K562 (cell line): ENCODE measurements at regions not wholly inside any gene's neighbourhood (a gene's known extent, or its start where the extent isn't known, plus 50 kb on each side); places are given as distances from the start of the nearest gene placed in this dataset.

ENCODE experiments used
- ATAC-seq: fragments of 200-7000 bp; cut with Tn5 transposase; 3 replicates; pipeline ENCODE4 v1.9.1; 2020; ENCODE audit warnings: moderate library complexity
- BruUV-seq: library from RNA; stranded (reverse); fragments of 400-500 nt; replicated peaks from 2 replicates; lab custom pipeline; 2021; lab: Mats Ljungman, UMichigan
- CTCF ChIA-PET: fragments of 300-600 bp; formaldehyde crosslinking; extraction: SDS; loops from one replicate; lab custom pipeline; 2021; ENCODE audit warnings: low intra/inter-chr PET ratio; lab: Yijun Ruan, JAX
- POLR2A ChIA-PET: fragments of 300-600, 350-650 bp; sonication (Branson Sonifier 250); formaldehyde crosslinking; extraction: SDS; loops from one replicate; lab custom pipeline; 2021; ENCODE audit warnings: antibody characterized with exemption, inconsistent platforms; lab: Yijun Ruan, JAX
- DNase-seq, 4 experiments: peaks; one replicate each; pipeline versions ENCODE4 v3.0.0 to v3.0.0-alpha.2; 2011 to 2018; ENCODE audit warnings: low spot score in 3 of 4, mixed read lengths in 3 of 4; ENCODE audit errors: extremely low read depth in 1 of 4
- FAIRE-seq: peaks from 2 replicates; lab custom pipeline; 2011; peaks lifted over from hg19 to GRCh38; lab: Jason Lieb, UNC
- H2AFZ ChIP-seq: 2 replicates; pipeline ENCODE4 v1.6.0; 2011; ENCODE audit warnings: low read depth, low read length, control low read depth, inconsistent platforms
- H3K27ac ChIP-seq: fragments of 200-600 bp; 3 replicates; pipeline ENCODE4 v1.8.0; 2011; ENCODE audit warnings: low read depth, mild to moderate bottlenecking, control low read depth, inconsistent platforms, low read length, moderate library complexity, mixed read lengths; ENCODE audit errors: extremely low read depth
- H3K27me3 ChIP-seq, 2 experiments: fragments of 300-600 bp in 1 of 2; 2 replicates in 1 of 2; 3 replicates in 1 of 2; pipeline versions ENCODE4 v1.6.0 to v1.8.0; 2011; ENCODE audit warnings: inconsistent platforms in 2 of 2, low read length in 2 of 2, mild to moderate bottlenecking in 1 of 2, mixed read lengths in 1 of 2, moderate library complexity in 1 of 2; ENCODE audit not compliant: control insufficient read depth in 2 of 2, insufficient read depth in 2 of 2
- H3K36me3 ChIP-seq: fragments of 300-600 bp; 3 replicates; pipeline ENCODE4 v1.8.0; 2011; ENCODE audit warnings: mild to moderate bottlenecking, low read length, inconsistent platforms; ENCODE audit not compliant: control insufficient read depth, insufficient read depth
- H3K4me1 ChIP-seq, 2 experiments: fragments of 200-600 bp in 1 of 2; replicated peaks in 1 of 2; 2 replicates in 1 of 2; 3 replicates in 1 of 2; pipeline versions ENCODE4 v1.5.1 to v1.8.0; 2011; ENCODE audit warnings: inconsistent platforms in 2 of 2, low read length in 2 of 2, mild to moderate bottlenecking in 1 of 2, mixed read lengths in 1 of 2, moderate library complexity in 1 of 2; ENCODE audit not compliant: control insufficient read depth in 2 of 2, insufficient read depth in 2 of 2
- H3K4me2 ChIP-seq: 2 replicates; pipeline ENCODE4 v1.6.1; 2011; ENCODE audit warnings: low read length, control low read depth, inconsistent platforms, mixed read lengths; ENCODE audit not compliant: insufficient read depth
- H3K4me3 ChIP-seq: fragments of 200-600 bp; sonication (generic), shearing (Covaris generic); 2 replicates; pipeline ENCODE4 v1.5.1; 2016; ENCODE audit warnings: control low read depth, inconsistent platforms
- H3K79me2 ChIP-seq: fragments of 200-600 bp; 3 replicates; pipeline ENCODE4 v1.8.0; 2011; ENCODE audit warnings: low read length, inconsistent platforms; ENCODE audit not compliant: control insufficient read depth, insufficient read depth
- H3K9ac ChIP-seq, 2 experiments: 2 replicates each; pipeline versions ENCODE4 v1.6.0 to v1.6.1; 2011; ENCODE audit warnings: low read depth in 2 of 2, low read length in 2 of 2, control low read depth in 1 of 2, inconsistent platforms in 1 of 2, mild to moderate bottlenecking in 1 of 2, mixed read lengths in 1 of 2; ENCODE audit not compliant: insufficient read depth in 1 of 2
- H3K9me1 ChIP-seq: one replicate; pipeline ENCODE4 v1.6.0; 2011; ENCODE audit warnings: inconsistent platforms, mild to moderate bottlenecking, low read length, moderate library complexity; ENCODE audit not compliant: control insufficient read depth, insufficient read depth
- H3K9me3 ChIP-seq: replicated peaks from 2 replicates; pipeline ENCODE4 v1.5.1; 2011; ENCODE audit warnings: low read depth, low read length, inconsistent platforms; ENCODE audit not compliant: control insufficient read depth, insufficient read depth
- H4K20me1 ChIP-seq: replicated peaks from 2 replicates; pipeline ENCODE4 v1.6.1; 2011; ENCODE audit warnings: low read length, inconsistent platforms, mixed read lengths; ENCODE audit not compliant: control insufficient read depth, insufficient read depth
- ARID2 ChIP-seq: fragments of 450-650 bp; IDR thresholded peaks from 2 replicates; pipeline ENCODE4 v1.6.1; 2017; ENCODE audit warnings: antibody characterized with exemption, mild to moderate bottlenecking
- HDAC6 ChIP-seq: IDR thresholded peaks from 2 replicates; pipeline ENCODE4 v1.6.1; 2012; ENCODE audit warnings: low read depth, mild to moderate bottlenecking, control low read depth, inconsistent platforms, low read length, moderate library complexity
- NFIX ChIP-seq: fragments of 250-450 bp; sonication (Bioruptor Pico); IDR thresholded peaks from 2 replicates; pipeline ENCODE4 v1.4.0; 2020; ENCODE audit warnings: low read depth, mild to moderate bottlenecking, moderate library complexity
- NFYB ChIP-seq: IDR thresholded peaks from 2 replicates; pipeline ENCODE4 v1.6.1; 2011; ENCODE audit warnings: mild to moderate bottlenecking, moderate library complexity; ENCODE audit not compliant: insufficient read length; ENCODE audit errors: extremely low read depth
- SMAD1 ChIP-seq: fragments of 150-350 bp; IDR thresholded peaks from 2 replicates; pipeline ENCODE4 v1.6.1; 2014; ENCODE audit warnings: low read length, low read depth; ENCODE audit not compliant: partially characterized antibody
- TSC22D4 ChIP-seq: fragments of 450-650 bp; IDR thresholded peaks from 2 replicates; pipeline ENCODE4 v1.6.1; 2016; ENCODE audit warnings: missing genetic modification characterization, missing biosample characterization, control low read depth
- ZBTB17 ChIP-seq: fragments of 450-650 bp; formaldehyde crosslinking; IDR thresholded peaks from 2 replicates; pipeline ENCODE4 v1.4.0; 2020; ENCODE audit warnings: mild to moderate bottlenecking
- ZNF217 ChIP-seq: sonication (generic); formaldehyde crosslinking; IDR thresholded peaks from 2 replicates; pipeline ENCODE4 v1.8.0; 2022; ENCODE audit warnings: mild to moderate bottlenecking, missing genetic modification reagents
- WGBS: fragments of 100-300 bp; shearing (Covaris generic); methylation state at CpG from one replicate; pipeline ENCODE4 v1.1.6; 2016; ENCODE audit warnings: low coverage, mixed read lengths; ENCODE audit not compliant: insufficient coverage; ENCODE audit errors: missing lambda C conversion rate; 5-methylcytosine and 5-hydroxymethylcytosine counted together
- in situ Hi-C: fragments of 300-500 bp; cut with MboI; formaldehyde crosslinking; loops from 4 replicates; pipeline ENCODE4 v1.15.0; 2018; ENCODE audit warnings: inconsistent platforms, mixed read lengths
- intact Hi-C: fragments of 100-400 bp; cut with micrococcal nuclease; formaldehyde crosslinking; loops from 2 replicates; pipeline ENCODE4 v1.14.2; 2022
- TF ChIP-seq, protein P1 (sequence below): fragments of 450-650 bp; formaldehyde crosslinking; IDR thresholded peaks from 2 replicates; pipeline ENCODE4 v1.4.0; 2022; ENCODE audit warnings: missing genetic modification characterization
- TF ChIP-seq, protein P2 (sequence below): fragments of 250-450 bp; sonication (Bioruptor Pico); IDR thresholded peaks from 2 replicates; pipeline ENCODE4 v1.8.0; 2022; ENCODE audit warnings: moderate library complexity, mild to moderate bottlenecking, inconsistent platforms

DNA sequence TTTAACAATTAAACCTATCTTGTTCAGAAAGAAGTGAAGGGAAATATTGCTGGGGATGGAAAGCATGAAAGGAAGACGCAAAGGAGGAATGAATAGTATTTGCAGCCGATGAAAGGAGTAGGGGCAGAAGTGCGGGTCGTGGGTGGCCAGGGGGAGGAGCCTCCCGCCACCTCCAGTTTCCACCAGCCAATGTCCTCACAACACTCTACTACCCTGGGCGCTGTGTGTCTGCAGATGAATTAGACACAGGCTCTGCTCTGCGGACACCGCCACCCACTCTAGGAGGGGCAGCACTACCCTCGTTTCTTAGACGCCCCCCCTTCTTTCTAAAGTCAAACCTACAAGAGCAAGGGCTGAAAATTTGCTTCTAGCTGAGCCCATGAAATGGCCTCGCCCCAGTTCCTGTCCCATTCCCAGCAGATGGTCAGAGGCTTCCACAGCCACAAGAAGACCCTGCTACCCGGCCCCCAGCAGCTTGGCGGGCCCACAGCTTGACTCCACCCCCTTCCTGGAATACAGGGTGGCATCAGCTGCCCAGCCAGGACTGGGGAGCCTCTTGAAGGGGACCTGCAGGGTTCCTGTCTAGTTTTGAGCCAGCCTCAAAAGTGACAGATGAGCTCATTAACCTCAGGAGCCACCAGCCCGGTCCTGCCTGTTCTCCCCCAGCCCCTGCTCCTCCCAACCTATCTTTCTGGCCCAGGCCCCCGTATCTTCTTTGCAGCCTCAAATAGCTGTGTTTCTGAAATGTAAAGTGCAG lies 268.1 kb downstream of the BUD13 start:
- ChIA-PET POLR2A (interaction anchor here (0.6 kb wide), 1 partner anchor 1255 kb away, joined by 3 read pairs; no protein-coding TSS in a partner anchor), CTCF (no interaction called here)
- BruUV-seq, result no TSS peak

DNA sequence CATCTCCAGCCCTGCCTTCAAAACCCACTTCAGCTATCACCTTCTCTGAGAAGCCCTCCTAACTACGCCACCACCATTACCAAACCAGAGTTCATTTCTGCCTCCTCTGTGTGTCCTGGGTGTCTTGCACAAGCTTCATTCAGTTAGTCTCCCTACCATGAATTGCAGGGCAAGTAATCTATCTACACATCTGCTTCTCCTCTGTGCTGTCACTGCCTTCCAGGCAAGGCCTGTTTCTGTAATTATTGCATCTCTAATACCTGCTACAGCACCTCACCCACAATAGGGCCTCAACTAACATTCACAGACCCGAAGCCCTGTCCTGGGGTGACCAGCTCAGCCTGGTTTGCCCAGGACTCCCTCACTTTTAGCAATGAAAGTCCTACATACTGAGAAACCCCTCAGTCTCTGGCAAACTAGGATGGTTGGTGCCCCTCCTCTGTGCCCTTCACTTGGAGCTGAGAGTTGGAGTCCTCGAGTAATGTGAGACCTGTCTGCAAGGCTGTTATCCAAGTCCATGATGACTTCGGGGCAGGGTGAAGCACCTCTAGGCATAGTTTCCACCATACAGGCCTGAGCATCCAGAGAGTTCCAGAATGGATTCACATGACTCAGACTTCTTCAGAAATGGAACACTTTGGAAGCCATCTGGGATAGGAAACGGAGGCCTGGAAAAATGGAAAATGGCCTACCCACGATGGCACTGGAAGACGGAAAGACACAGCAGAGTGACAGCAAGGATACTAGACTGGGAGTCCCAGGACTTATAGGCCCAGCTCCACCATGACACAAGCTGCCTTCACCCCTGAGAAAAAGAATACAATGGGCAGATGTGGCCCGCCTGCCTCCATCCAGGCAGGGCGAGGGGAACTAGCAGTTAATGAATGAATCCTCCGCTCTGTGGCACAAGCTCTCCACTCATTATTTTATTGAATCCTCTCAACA lies 269.3 kb downstream of the BUD13 start:
- Histone ChIP-seq H3K4me3 (no peak overlapping the region), H3K27me3 (peaks cover 12 to 59% of the 10 kb centered on the region in 2 experiments), H3K4me1 (no peaks in the 10 kb centered on the region; a peak in 3 of 5 replicates), H3K79me2 (no peaks in the 10 kb centered on the region), H3K27ac (no peak overlapping the region), H4K20me1 (0 out of 2 replicates have a peak, but pooled peaks cover 7% of the 10 kb centered on the region), H2AFZ (no peak overlapping the region), H3K9me3 (no peaks in the 10 kb centered on the region), H3K4me2 (no peak overlapping the region), H3K9me1 (peaks cover 3% of the 10 kb centered on the region), H3K9ac (no peak overlapping the region), H3K36me3 (no peaks in the 10 kb centered on the region)
- under 1% methylated on average over 10 of the region's 10 CpGs for WGBS
- ATAC-seq (no peak), FAIRE-seq (no peak), DNase-seq (no peak)
- in situ Hi-C loops, result loop anchor here (25.0 kb wide), 1 partner anchor 734 kb away; the partner anchor contains the start of genes PCSK7 and RNF214
- CTCF ChIA-PET, result no interaction called here
- POLR2A ChIA-PET, result interaction anchor here (0.5 kb wide), 1 partner anchor 182 kb away, joined by 3 read pairs; no protein-coding TSS in a partner anchor
- BruUV-seq, result no TSS peak
- intact Hi-C loops, result no loop called here
- TF ChIP-seq, protein P1, sequence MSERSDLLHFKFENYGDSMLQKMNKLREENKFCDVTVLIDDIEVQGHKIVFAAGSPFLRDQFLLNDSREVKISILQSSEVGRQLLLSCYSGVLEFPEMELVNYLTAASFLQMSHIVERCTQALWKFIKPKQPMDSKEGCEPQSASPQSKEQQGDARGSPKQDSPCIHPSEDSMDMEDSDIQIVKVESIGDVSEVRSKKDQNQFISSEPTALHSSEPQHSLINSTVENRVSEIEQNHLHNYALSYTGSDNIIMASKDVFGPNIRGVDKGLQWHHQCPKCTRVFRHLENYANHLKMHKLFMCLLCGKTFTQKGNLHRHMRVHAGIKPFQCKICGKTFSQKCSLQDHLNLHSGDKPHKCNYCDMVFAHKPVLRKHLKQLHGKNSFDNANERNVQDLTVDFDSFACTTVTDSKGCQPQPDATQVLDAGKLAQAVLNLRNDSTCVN (CRISPR knock-in tag), result no peak
- TF ChIP-seq SMAD1 (no peak), ZNF217 (CRISPR knock-in tag) (no peak), NFIX (CRISPR knock-in tag) (no peak), ARID2 (no peak), TSC22D4 (tag) (no peak), ZBTB17 (no peak), HDAC6 (no peak)
- TF ChIP-seq, protein P2, sequence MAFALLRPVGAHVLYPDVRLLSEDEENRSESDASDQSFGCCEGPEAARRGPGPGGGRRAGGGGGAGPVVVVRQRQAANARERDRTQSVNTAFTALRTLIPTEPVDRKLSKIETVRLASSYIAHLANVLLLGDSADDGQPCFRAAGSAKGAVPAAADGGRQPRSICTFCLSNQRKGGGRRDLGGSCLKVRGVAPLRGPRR (CRISPR knock-in tag), result no peak

More for the DNA sequence above, 268.1 kb downstream of the BUD13 start:
- H3K4me1 ChIP-seq, result no peaks in the 10 kb centered on the region; a peak in 1 of 5 replicates
- H3K9me3 ChIP-seq, result no peaks in the 10 kb centered on the region
- no peaks in the 10 kb centered on the region for H3K79me2 ChIP-seq
- H3K27me3 ChIP-seq, result peaks cover 9 to 58% of the 10 kb centered on the region in 2 experiments
- no peak overlapping the region for H3K4me2 ChIP-seq
- H2AFZ ChIP-seq, result no peak overlapping the region
- 0% methylated on average over 15 of the region's 15 CpGs for whole genome bisulfite sequencing
- DNase-seq, result no peak
- H3K9me1 ChIP-seq, result no peaks in the 10 kb centered on the region
- TF ChIP-seq NFYB, result no peak
- no peak for FAIRE-seq
- no peak overlapping the region for H3K4me3 ChIP-seq
- H3K9ac ChIP-seq, result no peak overlapping the region
- intact Hi-C loops (no loop called here), in situ Hi-C loops (loop anchor here (25.0 kb wide), 1 partner anchor 733 kb away; the partner anchor contains the start of genes PCSK7 and RNF214)
- no peak for ATAC-seq
- H3K27ac ChIP-seq, result no peak overlapping the region
- no peaks in the 10 kb centered on the region for H3K36me3 ChIP-seq
- 0 out of 2 replicates have a peak, but pooled peaks cover 2% of the 10 kb centered on the region for H4K20me1 ChIP-seq
